Pancreas (tissue), 10 donors: ENCODE measurements at regions not wholly inside any gene's neighbourhood (a gene's known extent, or its start where the extent isn't known, plus 50 kb on each side); places are given as distances from the start of the nearest gene placed in this dataset.

ENCODE experiments used
- ATAC-seq, 4 donors: fragments of 200-7000 bp; cut with Tn5 transposase; one replicate each; pipeline versions ENCODE4 v1.8.0 to v1.9.1; 2020; ENCODE audit warnings: mild to moderate bottlenecking in 4 of 4, moderate library complexity in 4 of 4
- DNase-seq, 6 donors: peaks; one replicate each; pipeline ENCODE4 v3.0.0-alpha.2; 2020
- FAIRE-seq: peaks from 2 replicates; lab custom pipeline; 2012; peaks lifted over from hg19 to GRCh38; lab: Jason Lieb, UNC
- H3K27ac ChIP-seq, 4 donors: fragments of 200-600 bp; sonication (generic); 1 replicate in 3 of 4; 2 replicates in 1 of 4; pipeline versions ENCODE4 v1.5.0 to v1.8.0; 2020
- H3K27me3 ChIP-seq, 4 donors: fragments of 200-600 bp; one replicate each; pipeline ENCODE4 v1.8.0; 2021
- H3K36me3 ChIP-seq, 3 donors: fragments of 200-600 bp; sonication (generic) in 1 of 3; one replicate each; pipeline versions ENCODE4 v1.5.0 to v1.8.0; 2020 to 2021
- H3K4me1 ChIP-seq, 3 donors: fragments of 200-600 bp; one replicate each; pipeline ENCODE4 v1.8.0; 2021
- H3K4me3 ChIP-seq, 4 donors: fragments of 200-600 bp; sonication (generic) in 2 of 4; one replicate each; pipeline versions ENCODE4 v1.5.0 to v1.8.0; 2020 to 2021
- H3K9me3 ChIP-seq, 4 donors: fragments of 200-600 bp; one replicate each; pipeline ENCODE4 v1.8.0; 2021
- CTCF ChIP-seq, 4 donors: fragments of 200-600 bp; sonication (generic) in 3 of 4; IDR thresholded peaks; one replicate each; pipeline versions ENCODE4 v1.5.0 to v1.8.0; 2021; ENCODE audit warnings: antibody characterized with exemption in 4 of 4
- WGBS, 2 donors: extraction: QIAGEN DNeasy Blood & Tissue Kit; methylation state at CpG; one replicate each; pipeline ENCODE4 v1.1.7; 2013; 5-methylcytosine and 5-hydroxymethylcytosine counted together
- intact Hi-C, 3 donors: fragments of 100-400 bp; cut with DNase I; formaldehyde crosslinking; loops; one replicate each; pipeline versions ENCODE4 v1.11.1 to v1.14.2; 2022
- donor health status: healthy with polysubstance abuse.
- donor health status: DM: no; HTN: no; CAD: no; lungs with moderate emphysema.
- donor health status: DM: no; HTN: no; CAD: no.
- donor health status: control.
- donor health status: control.
- donor health status: Bipolar disorder and iron deficiency.
- donor health status: DM: yes; HTN: yes; CAD: no.
- donor health status: DM: no; HTN: no; CAD: no.
- donor health status: DM: no; HTN: no; CAD: no.
- donor health status: DM: yes; HTN: yes; CAD: no.

GRCh38 chr3:117102426-117102825, 392.8 kb downstream of the TUSC7 start:
- WGBS, 2 donors, result 55 to 62% methylated on average over 3 of the region's 3 CpGs
- no peaks in the 10 kb centered on the region for H3K4me1 ChIP-seq
- no peaks in the 10 kb centered on the region for H3K36me3 ChIP-seq
- DNase-seq (no peak), FAIRE-seq (no peak), ATAC-seq (no peak)
- no peak overlapping the region for H3K27ac ChIP-seq
- intact Hi-C loops, result no loop called here
- no peak overlapping the region for H3K4me3 ChIP-seq
- no peak for TF ChIP-seq CTCF (IDR thresholded peaks at IDR 0.05)
- H3K9me3 ChIP-seq, result no peaks in the 10 kb centered on the region
- no peaks in the 10 kb centered on the region for H3K27me3 ChIP-seq

GRCh38 chr3:117103675-117104074, 394.1 kb downstream of the TUSC7 start:
- FAIRE-seq, result no peak

GRCh38 chr3:117104381-117104780, 394.8 kb downstream of the TUSC7 start:
- Histone ChIP-seq H3K4me3 (no peak overlapping the region), H3K4me1 (no peaks in the 10 kb centered on the region), H3K36me3 (no peaks in the 10 kb centered on the region), H3K27ac (no peak overlapping the region), H3K27me3 (no peaks in the 10 kb centered on the region), H3K9me3 (no peaks in the 10 kb centered on the region)
- ATAC-seq, result no peak
- no peak for DNase-seq
- intact Hi-C loops, result no loop called here
- TF ChIP-seq CTCF (IDR thresholded peaks at IDR 0.05), result no peak
- no peak for FAIRE-seq
- WGBS, 2 donors, result 63 to 65% methylated on average over 2 of the region's 2 CpGs

More at GRCh38 chr3:117103675-117104074, 394.1 kb downstream of the TUSC7 start:
- DNase-seq (no peak), ATAC-seq (no peak)
- no peaks in the 10 kb centered on the region for H3K36me3 ChIP-seq
- H3K27me3 ChIP-seq, result no peaks in the 10 kb centered on the region
- no peak for TF ChIP-seq CTCF (IDR thresholded peaks at IDR 0.05)
- 67 to 77% methylated on average over 3 of the region's 3 CpGs for WGBS, 2 donors
- H3K4me3 ChIP-seq, result no peak overlapping the region
- no peak overlapping the region for H3K27ac ChIP-seq
- intact Hi-C loops, result no loop called here
- no peaks in the 10 kb centered on the region for H3K4me1 ChIP-seq
- H3K9me3 ChIP-seq, result no peaks in the 10 kb centered on the region

GRCh38 chr3:117104792-117105191, 395.2 kb downstream of the TUSC7 start:
- no peaks in the 10 kb centered on the region for H3K9me3 ChIP-seq
- H3K4me3 ChIP-seq, result no peak overlapping the region
- H3K27me3 ChIP-seq, result no peaks in the 10 kb centered on the region
- no peak for DNase-seq
- TF ChIP-seq CTCF (IDR thresholded peaks at IDR 0.05), result no peak
- intact Hi-C loops, result no loop called here
- no peaks in the 10 kb centered on the region for H3K36me3 ChIP-seq
- ATAC-seq, result no peak
- no peaks in the 10 kb centered on the region for H3K4me1 ChIP-seq
- H3K27ac ChIP-seq, result no peak overlapping the region
- no peak for FAIRE-seq
- 91 to 94% methylated on average over 4 of the region's 4 CpGs for WGBS, 2 donors

- H3K9me3 ChIP-seq, result no peaks in the 10 kb centered on the region
- WGBS, 2 donors, result 60 to 66% methylated on average over 5 of the region's 5 CpGs
- H3K4me1 ChIP-seq, result no peaks in the 10 kb centered on the region
- TF ChIP-seq CTCF (IDR thresholded peaks at IDR 0.05), result no peak
- ATAC-seq (no peak), DNase-seq (no peak), FAIRE-seq (no peak)
- no peaks in the 10 kb centered on the region for H3K36me3 ChIP-seq
- no peak overlapping the region for H3K27ac ChIP-seq
- H3K27me3 ChIP-seq, result no peaks in the 10 kb centered on the region
- intact Hi-C loops, result no loop called here
- no peak overlapping the region for H3K4me3 ChIP-seq
Observed at GRCh38 chr3:117105686-117106085, 396.1 kb downstream of the TUSC7 start.
